ENCODE measurements at regions not wholly inside any gene's neighbourhood (a gene's known extent, or its start where the extent isn't known, plus 50 kb on each side); places are given as distances from the start of the nearest gene placed in this dataset.

- Histone ChIP-seq H2BK120ac (ENCODE audit: low read depth, low read length, poor library complexity, severe bottlenecking) (no peak overlapping the region), H2BK20ac (ENCODE audit: low read depth, low read length, poor library complexity, severe bottlenecking) (no peak overlapping the region), H3K4ac (ENCODE audit: low read depth, low read length) (no peak overlapping the region), H3K9ac (ENCODE audit: extremely low read depth, insufficient read length, low read length) (no peak overlapping the region), H3K27ac (ENCODE audit: insufficient read length, low read depth, low read length) (no peak overlapping the region), H2AFZ (ENCODE audit: low read length) (no peak overlapping the region), H3K9me3 (ENCODE audit: control insufficient read depth, low read depth, low read length) (no peaks in the 10 kb centered on the region), H3K27me3 (ENCODE audit: insufficient read depth, low read length) (no peaks in the 10 kb centered on the region), H2BK12ac (ENCODE audit: insufficient read length, low read depth, low read length) (no peak overlapping the region), H4K20me1 (ENCODE audit: control insufficient read depth, insufficient read depth, insufficient read length) (no peaks in the 10 kb centered on the region), H3K79me1 (ENCODE audit: insufficient read depth, low read depth, low read length, poor library complexity, severe bottlenecking) (no peaks in the 10 kb centered on the region), H3K14ac (ENCODE audit: insufficient read depth, low read length) (no peak overlapping the region), H3K4me1 (ENCODE audit: insufficient read depth, low read length) (no peaks in the 10 kb centered on the region), H4K8ac (replicated peaks; ENCODE audit: insufficient read length, low read depth, low read length) (no peak overlapping the region), H2BK5ac (ENCODE audit: insufficient read length, low read length) (no peak overlapping the region), H3K18ac (ENCODE audit: insufficient read length, low read depth, low read length) (no peak overlapping the region), H3K23me2 (ENCODE audit: insufficient read length, low read depth, low read length, poor library complexity, severe bottlenecking) (no peaks in the 10 kb centered on the region), H2AK5ac (ENCODE audit: insufficient read length, low read length) (no peak overlapping the region), H3K79me2 (ENCODE audit: insufficient read depth, low read length) (no peaks in the 10 kb centered on the region), H3K4me2 (ENCODE audit: insufficient read depth, insufficient read length, low read length) (no peak overlapping the region), H3K56ac (ENCODE audit: insufficient read length, low read depth, low read length) (no peak overlapping the region), H2BK15ac (ENCODE audit: low read depth, low read length) (no peak overlapping the region), H4K5ac (ENCODE audit: insufficient read length, low read depth, low read length) (no peak overlapping the region), H4K91ac (ENCODE audit: insufficient read length, low read depth, low read length) (no peak overlapping the region), H3K23ac (ENCODE audit: insufficient read length, low read depth, low read length) (no peak overlapping the region), H3T11ph (ENCODE audit: low read length) (no peak overlapping the region)
- Mint-ChIP-seq H3K27ac (no peak overlapping the region), H3K4me1 (no peaks in the 10 kb centered on the region), H3K36me3 (ENCODE audit: insufficient read depth in 1 of 3, low read depth in 3 of 3) (peaks cover 7% of the 10 kb centered on the region in 3 experiments; a peak in 4 of 7 replicates), H3K4me3 (no peak overlapping the region), H3K9me3 (peaks cover 7 to 9% of the 10 kb centered on the region in 2 experiments; a peak in 4 of 5 replicates), H3K27me3 (ENCODE audit: low read depth) (no peaks in the 10 kb centered on the region)
- no peak for TF ChIP-seq CTCF (conservative IDR thresholded peaks at IDR 0.05)
- DNase-seq = no peak
Observed at GRCh38 chr4:141783770-141784169, 147.4 kb downstream of the IL15 start.

All from H9 (cell line).